Stimulated activated memory B cell treated with anti-CD40 and anti-IgM and Interleukin-4, amounts not matched to agents 10 μg/mL and 1 μg/mL and 100 μg/mL, for 72 hours (primary cell): ENCODE measurements at regions not wholly inside any gene's neighbourhood (a gene's known extent, or its start where the extent isn't known, plus 50 kb on each side); places are given as distances from the start of the nearest gene placed in this dataset.

Experiments used
- ATAC-seq: fragments of 150-1000 bp; cut with Tn5 transposase; 2 replicates; pipeline ENCODE4 v1.10.0; 2021
- H3K27ac Mint-ChIP-seq: one replicate; pipeline ENCODE4 v1.8.0; 2022; ENCODE audit warnings: mild to moderate bottlenecking, mixed read lengths
- H3K27me3 Mint-ChIP-seq: one replicate; pipeline ENCODE4 v1.8.0; 2022; ENCODE audit warnings: mixed read lengths
- H3K36me3 Mint-ChIP-seq: one replicate; pipeline ENCODE4 v1.8.0; 2022; ENCODE audit warnings: mixed read lengths
- H3K4me1 Mint-ChIP-seq: one replicate; pipeline ENCODE4 v1.8.0; 2022; ENCODE audit warnings: mixed read lengths
- H3K4me3 Mint-ChIP-seq: one replicate; pipeline ENCODE4 v1.8.0; 2022; ENCODE audit warnings: mild to moderate bottlenecking, moderate library complexity, mixed read lengths
- H3K9me3 Mint-ChIP-seq: one replicate; pipeline ENCODE4 v1.8.0; 2022; ENCODE audit warnings: mixed read lengths

DNA sequence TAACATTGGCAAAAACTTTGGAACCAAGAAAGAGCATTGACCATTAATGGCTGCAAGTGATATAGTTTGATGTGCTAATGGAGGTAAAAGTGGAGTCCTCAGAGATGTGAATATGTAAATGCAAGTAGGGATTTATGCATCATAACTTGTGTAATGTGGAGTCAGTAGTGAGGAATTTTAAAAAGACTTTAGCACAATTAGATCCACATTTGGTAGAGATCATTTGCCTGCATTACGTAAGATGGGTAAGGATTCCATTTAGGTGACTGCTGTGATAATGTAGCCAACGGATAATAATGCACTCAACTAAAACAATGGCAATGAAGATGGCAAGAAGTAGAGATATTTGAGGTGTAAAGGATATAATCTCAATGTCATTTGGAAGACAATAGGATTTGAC lies 1128.4 kb downstream of the ADGRL3 start:
- no peaks in the 10 kb centered on the region for H3K9me3 Mint-ChIP-seq
- H3K4me3 Mint-ChIP-seq, result no peak overlapping the region
- H3K4me1 Mint-ChIP-seq, result no peaks in the 10 kb centered on the region
- no peak overlapping the region for H3K27ac Mint-ChIP-seq
- no peaks in the 10 kb centered on the region for H3K27me3 Mint-ChIP-seq
- H3K36me3 Mint-ChIP-seq, result no peaks in the 10 kb centered on the region
- ATAC-seq, result no peak

GRCh38 chr4:62327612-62328297 lies 1127.6 kb downstream of the ADGRL3 start:
- ATAC-seq, result no peak
- Mint-ChIP-seq H3K4me3 (no peak overlapping the region), H3K36me3 (no peaks in the 10 kb centered on the region), H3K9me3 (no peaks in the 10 kb centered on the region), H3K27ac (no peak overlapping the region), H3K27me3 (no peaks in the 10 kb centered on the region), H3K4me1 (no peaks in the 10 kb centered on the region)

- Mint-ChIP-seq H3K4me3 (no peak overlapping the region), H3K27ac (no peak overlapping the region), H3K4me1 (no peaks in the 10 kb centered on the region), H3K36me3 (no peaks in the 10 kb centered on the region), H3K9me3 (no peaks in the 10 kb centered on the region), H3K27me3 (no peaks in the 10 kb centered on the region)
- no peak for ATAC-seq
Measured at GRCh38 chr4:62324215-62324614, 1124.1 kb downstream of the ADGRL3 start.

DNA sequence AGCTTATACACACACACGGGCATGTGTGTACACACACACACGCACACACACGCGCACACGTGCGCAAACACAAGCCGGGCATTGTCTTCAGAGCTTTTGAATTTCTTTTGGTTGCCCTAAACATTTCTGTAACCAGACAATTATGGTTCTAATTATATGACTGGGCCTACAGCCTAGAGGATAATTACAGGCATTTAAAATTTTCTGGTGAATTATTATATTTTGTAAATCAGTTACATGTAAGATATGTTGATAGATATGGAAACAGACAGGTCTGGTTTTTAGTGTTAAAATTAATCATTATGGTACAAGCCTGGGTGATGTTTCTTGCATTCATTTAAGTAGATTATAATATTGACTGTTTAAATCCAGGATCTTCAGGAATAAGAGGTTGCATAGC lies 1120.5 kb downstream of the ADGRL3 start:
- Mint-ChIP-seq H3K27me3 (no peaks in the 10 kb centered on the region), H3K4me3 (no peak overlapping the region), H3K4me1 (no peaks in the 10 kb centered on the region), H3K27ac (no peak overlapping the region), H3K9me3 (peaks cover 5% of the 10 kb centered on the region), H3K36me3 (no peaks in the 10 kb centered on the region)
- ATAC-seq, result no peak

- H3K27ac Mint-ChIP-seq, result no peak overlapping the region
- peaks cover 6% of the 10 kb centered on the region for H3K9me3 Mint-ChIP-seq
- no peaks in the 10 kb centered on the region for H3K27me3 Mint-ChIP-seq
- no peak overlapping the region for H3K4me3 Mint-ChIP-seq
- no peak for ATAC-seq
- no peaks in the 10 kb centered on the region for H3K4me1 Mint-ChIP-seq
- no peaks in the 10 kb centered on the region for H3K36me3 Mint-ChIP-seq
Measured at GRCh38 chr4:62302710-62303109, 1102.6 kb downstream of the ADGRL3 start.

DNA sequence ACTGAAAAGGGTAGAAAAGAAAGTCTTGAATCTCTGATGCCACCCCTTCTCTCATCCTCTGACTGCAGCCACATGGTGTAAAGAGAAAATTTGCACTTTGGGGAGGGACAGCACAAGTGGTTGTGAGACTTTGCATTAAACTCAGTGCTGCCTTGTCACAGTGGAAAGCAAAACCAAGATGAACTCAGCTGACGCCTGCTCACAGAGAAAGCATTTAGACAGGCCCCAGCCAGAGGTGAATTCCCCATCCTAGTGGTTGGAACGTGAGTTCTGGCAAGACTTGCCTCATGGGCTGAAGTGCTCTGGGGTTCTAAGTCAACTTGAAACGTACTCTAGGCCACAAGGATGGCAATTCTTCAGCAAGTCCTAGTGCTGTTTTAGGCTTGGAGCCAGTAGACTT lies 1101.4 kb downstream of the ADGRL3 start:
- H3K27ac Mint-ChIP-seq, result no peak overlapping the region
- peaks cover 6% of the 10 kb centered on the region for H3K9me3 Mint-ChIP-seq
- ATAC-seq, result no peak
- H3K4me3 Mint-ChIP-seq, result no peak overlapping the region
- no peaks in the 10 kb centered on the region for H3K36me3 Mint-ChIP-seq
- no peaks in the 10 kb centered on the region for H3K4me1 Mint-ChIP-seq
- no peaks in the 10 kb centered on the region for H3K27me3 Mint-ChIP-seq

DNA sequence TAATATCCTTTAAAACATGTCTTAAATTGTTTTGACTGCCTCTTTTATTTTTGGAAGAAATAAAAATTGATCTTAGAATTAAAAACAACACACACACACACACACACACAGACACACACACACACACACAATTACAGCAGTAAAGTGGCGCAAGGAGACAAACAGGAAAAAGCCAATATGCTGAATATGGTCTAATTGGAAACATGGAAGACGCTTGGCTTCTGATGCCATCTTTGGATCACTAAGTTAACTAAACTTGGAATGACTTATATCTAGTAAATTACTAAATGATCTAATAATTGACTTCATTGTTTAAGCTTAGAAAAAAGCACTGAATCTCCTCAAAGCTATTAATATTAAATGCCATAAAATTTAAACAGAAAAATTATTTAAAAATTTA lies 1093.4 kb downstream of the ADGRL3 start:
- H3K4me3 Mint-ChIP-seq, result no peak overlapping the region
- no peak for ATAC-seq
- no peak overlapping the region for H3K27ac Mint-ChIP-seq
- no peaks in the 10 kb centered on the region for H3K4me1 Mint-ChIP-seq
- H3K27me3 Mint-ChIP-seq, result no peaks in the 10 kb centered on the region
- H3K36me3 Mint-ChIP-seq, result no peaks in the 10 kb centered on the region
- H3K9me3 Mint-ChIP-seq, result peaks cover 8% of the 10 kb centered on the region

- no peaks in the 10 kb centered on the region for H3K27me3 Mint-ChIP-seq
- H3K27ac Mint-ChIP-seq, result no peak overlapping the region
- no peaks in the 10 kb centered on the region for H3K4me1 Mint-ChIP-seq
- no peak overlapping the region for H3K4me3 Mint-ChIP-seq
- peaks cover 8% of the 10 kb centered on the region for H3K9me3 Mint-ChIP-seq
- no peak for ATAC-seq
- H3K36me3 Mint-ChIP-seq, result no peaks in the 10 kb centered on the region
Measured at GRCh38 chr4:62292911-62293310, 1092.8 kb downstream of the ADGRL3 start.

DNA sequence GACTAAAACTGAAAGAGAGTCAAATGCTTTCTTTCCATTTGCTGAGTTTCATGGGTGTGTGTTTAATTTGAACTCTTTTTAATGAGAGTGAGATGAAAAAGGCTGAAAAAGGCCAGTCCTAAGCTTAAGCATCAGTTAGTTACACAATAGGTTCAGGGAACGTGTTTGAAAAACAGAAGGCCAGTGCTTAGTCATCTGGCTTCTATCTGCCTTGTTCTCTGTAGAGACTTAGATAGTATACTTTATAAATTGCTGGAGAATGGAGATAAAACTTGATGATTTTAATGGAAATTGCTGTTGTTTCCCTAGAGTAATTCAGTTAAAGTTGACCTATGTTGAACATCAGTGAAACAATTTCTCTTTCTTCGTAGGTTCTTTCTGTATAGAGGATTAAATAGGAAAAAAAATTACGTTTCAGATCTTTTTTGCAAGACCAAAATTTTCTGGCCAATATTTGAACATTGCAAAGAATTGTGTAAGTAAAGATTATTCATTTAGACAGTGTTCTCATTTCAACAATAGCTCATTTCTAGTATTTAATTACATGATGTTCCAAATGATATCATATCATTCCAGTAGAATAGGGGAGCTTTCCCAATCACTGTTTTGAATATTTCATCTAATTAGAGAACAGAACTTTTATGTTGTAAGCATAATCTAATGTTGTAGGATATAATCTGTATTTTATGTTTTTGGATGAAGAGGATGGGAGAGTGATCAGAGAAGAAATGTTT lies 1088.8 kb downstream of the ADGRL3 start:
- H3K27me3 Mint-ChIP-seq, result no peaks in the 10 kb centered on the region
- H3K27ac Mint-ChIP-seq, result no peak overlapping the region
- H3K9me3 Mint-ChIP-seq, result peaks cover 3% of the 10 kb centered on the region
- no peaks in the 10 kb centered on the region for H3K4me1 Mint-ChIP-seq
- no peaks in the 10 kb centered on the region for H3K36me3 Mint-ChIP-seq
- ATAC-seq, result no peak
- no peak overlapping the region for H3K4me3 Mint-ChIP-seq

DNA sequence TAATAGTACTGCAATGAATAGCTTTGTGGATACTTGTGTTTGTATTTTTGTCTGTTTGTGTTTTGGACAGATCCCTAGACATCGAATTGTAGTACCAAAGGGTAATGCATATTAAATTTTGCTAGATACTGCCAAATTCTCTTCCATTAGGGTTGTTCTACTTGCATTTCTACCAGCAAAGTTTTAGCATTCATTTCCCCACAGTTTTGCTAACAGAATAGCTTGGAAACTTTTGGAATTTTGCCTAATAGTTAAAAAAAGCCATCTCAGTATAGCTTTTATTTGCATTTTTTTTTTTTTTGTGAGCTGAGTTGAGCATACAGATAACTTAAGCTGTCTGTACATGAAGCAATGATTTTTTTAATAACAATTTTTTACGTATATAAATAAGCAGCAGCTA lies 1084.9 kb downstream of the ADGRL3 start:
- H3K27ac Mint-ChIP-seq, result no peak overlapping the region
- H3K27me3 Mint-ChIP-seq, result no peaks in the 10 kb centered on the region
- H3K9me3 Mint-ChIP-seq, result peaks cover 3% of the 10 kb centered on the region
- no peaks in the 10 kb centered on the region for H3K36me3 Mint-ChIP-seq
- no peak overlapping the region for H3K4me3 Mint-ChIP-seq
- no peak for ATAC-seq
- no peaks in the 10 kb centered on the region for H3K4me1 Mint-ChIP-seq

DNA sequence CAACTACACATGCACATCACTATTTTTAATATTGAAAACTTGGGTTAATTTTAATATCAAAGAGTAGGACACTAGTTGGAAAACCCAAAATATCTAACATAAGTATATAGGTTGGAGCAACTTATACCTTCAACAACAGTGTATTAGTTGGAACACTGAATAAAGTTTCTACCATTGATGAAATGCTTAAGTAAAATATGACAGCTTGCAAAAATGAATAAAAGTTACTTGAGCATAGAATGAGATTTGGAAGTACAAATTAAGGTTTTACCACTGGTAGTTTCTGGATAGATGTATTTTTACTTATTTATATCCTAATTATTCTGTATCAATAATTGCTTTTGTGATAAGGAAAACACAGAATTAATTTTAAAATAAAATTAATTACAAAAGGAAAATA lies 1079.6 kb downstream of the ADGRL3 start:
- Mint-ChIP-seq H3K27me3 (no peaks in the 10 kb centered on the region), H3K27ac (no peak overlapping the region), H3K4me1 (no peaks in the 10 kb centered on the region), H3K4me3 (no peak overlapping the region), H3K36me3 (no peaks in the 10 kb centered on the region), H3K9me3 (peaks cover 3% of the 10 kb centered on the region)
- ATAC-seq, result no peak

- no peak for ATAC-seq
- Mint-ChIP-seq H3K4me1 (no peaks in the 10 kb centered on the region), H3K27me3 (no peaks in the 10 kb centered on the region), H3K9me3 (peaks cover 10% of the 10 kb centered on the region), H3K27ac (no peak overlapping the region), H3K4me3 (no peak overlapping the region), H3K36me3 (no peaks in the 10 kb centered on the region)
Measured at GRCh38 chr4:62275470-62275869, 1075.3 kb downstream of the ADGRL3 start.

- Mint-ChIP-seq H3K4me1 (no peaks in the 10 kb centered on the region), H3K36me3 (no peaks in the 10 kb centered on the region), H3K4me3 (no peak overlapping the region), H3K27me3 (no peaks in the 10 kb centered on the region), H3K9me3 (peaks cover 12% of the 10 kb centered on the region), H3K27ac (no peak overlapping the region)
- ATAC-seq, result no peak
Measured at GRCh38 chr4:62274782-62275181, 1074.7 kb downstream of the ADGRL3 start.

GRCh38 chr4:62271107-62271506 lies 1071.0 kb downstream of the ADGRL3 start:
- Mint-ChIP-seq H3K27me3 (no peaks in the 10 kb centered on the region), H3K4me1 (no peaks in the 10 kb centered on the region), H3K9me3 (peaks cover 12% of the 10 kb centered on the region), H3K27ac (no peak overlapping the region), H3K4me3 (no peak overlapping the region), H3K36me3 (no peaks in the 10 kb centered on the region)
- ATAC-seq, result no peak

- peaks cover 12% of the 10 kb centered on the region for H3K9me3 Mint-ChIP-seq
- no peak for ATAC-seq
- no peaks in the 10 kb centered on the region for H3K4me1 Mint-ChIP-seq
- H3K36me3 Mint-ChIP-seq, result no peaks in the 10 kb centered on the region
- H3K27ac Mint-ChIP-seq, result no peak overlapping the region
- no peaks in the 10 kb centered on the region for H3K27me3 Mint-ChIP-seq
- no peak overlapping the region for H3K4me3 Mint-ChIP-seq
Measured at GRCh38 chr4:62269918-62270317, 1069.8 kb downstream of the ADGRL3 start.

- no peak for ATAC-seq
- no peaks in the 10 kb centered on the region for H3K27me3 Mint-ChIP-seq
- no peak overlapping the region for H3K27ac Mint-ChIP-seq
- H3K9me3 Mint-ChIP-seq, result no peaks in the 10 kb centered on the region
- no peaks in the 10 kb centered on the region for H3K4me1 Mint-ChIP-seq
- H3K36me3 Mint-ChIP-seq, result no peaks in the 10 kb centered on the region
- no peak overlapping the region for H3K4me3 Mint-ChIP-seq
Measured at GRCh38 chr4:62263454-62263853, 1063.3 kb downstream of the ADGRL3 start.
